BE2C (cell line): ENCODE measurements at regions not wholly inside any gene's neighbourhood (a gene's known extent, or its start where the extent isn't known, plus 50 kb on each side); places are given as distances from the start of the nearest gene placed in this dataset.

Experiments
- DNase-seq: peaks from one replicate; pipeline ENCODE4 v3.0.0-alpha.2; 2020
- H3K27me3 ChIP-seq: fragments of 250-450 bp; sonication (Bioruptor Pico); 2 replicates; pipeline ENCODE4 v1.5.1; 2020; ENCODE audit warnings: mild to moderate bottlenecking
- H3K36me3 ChIP-seq: fragments of 250-450 bp; sonication (Bioruptor Pico); 2 replicates; pipeline ENCODE4 v1.5.1; 2020; ENCODE audit warnings: mild to moderate bottlenecking
- H3K4me1 ChIP-seq: fragments of 250-450 bp; sonication (Bioruptor Pico); 2 replicates; pipeline ENCODE4 v1.5.1; 2020
- H3K4me3 ChIP-seq: 2 replicates; pipeline ENCODE4 v1.5.1; 2011; ENCODE audit warnings: low read depth, low read length
- H3K9me3 ChIP-seq: fragments of 250-450 bp; sonication (Bioruptor Pico); 2 replicates; pipeline ENCODE4 v1.5.1; 2020
- TF ChIP-seq, protein P1 (sequence below): IDR thresholded peaks from 2 replicates; pipeline ENCODE4 v1.5.1; 2012; ENCODE audit warnings: mild to moderate bottlenecking, low read depth, low read length

DNA sequence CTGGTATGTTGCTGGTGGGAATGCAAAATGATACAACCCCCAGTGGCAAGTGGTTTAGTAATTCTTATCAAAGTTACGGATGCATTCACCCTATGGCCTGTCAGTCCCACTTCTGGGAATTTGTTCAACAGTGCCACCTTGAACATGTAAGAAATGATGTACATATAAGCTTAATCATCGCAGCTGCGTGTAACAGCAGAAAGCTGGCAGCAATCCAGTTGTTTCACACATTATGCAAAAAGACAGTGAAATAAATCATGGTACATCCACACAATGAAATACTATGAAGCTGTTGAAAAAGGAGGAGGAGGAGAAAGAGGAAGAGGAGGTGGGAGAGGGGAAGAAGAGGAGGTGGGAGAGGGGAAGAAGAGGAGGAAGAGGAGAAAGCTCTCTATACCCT is 76.2 kb upstream of the MYL10 start:
- DNase-seq: no peak
- Histone ChIP-seq H3K9me3 (no peaks in the 10 kb centered on the region), H3K4me1 (no peaks in the 10 kb centered on the region), H3K36me3 (no peaks in the 10 kb centered on the region), H3K27me3 (no peaks in the 10 kb centered on the region), H3K4me3 (no peak overlapping the region)
- TF ChIP-seq, protein P1, sequence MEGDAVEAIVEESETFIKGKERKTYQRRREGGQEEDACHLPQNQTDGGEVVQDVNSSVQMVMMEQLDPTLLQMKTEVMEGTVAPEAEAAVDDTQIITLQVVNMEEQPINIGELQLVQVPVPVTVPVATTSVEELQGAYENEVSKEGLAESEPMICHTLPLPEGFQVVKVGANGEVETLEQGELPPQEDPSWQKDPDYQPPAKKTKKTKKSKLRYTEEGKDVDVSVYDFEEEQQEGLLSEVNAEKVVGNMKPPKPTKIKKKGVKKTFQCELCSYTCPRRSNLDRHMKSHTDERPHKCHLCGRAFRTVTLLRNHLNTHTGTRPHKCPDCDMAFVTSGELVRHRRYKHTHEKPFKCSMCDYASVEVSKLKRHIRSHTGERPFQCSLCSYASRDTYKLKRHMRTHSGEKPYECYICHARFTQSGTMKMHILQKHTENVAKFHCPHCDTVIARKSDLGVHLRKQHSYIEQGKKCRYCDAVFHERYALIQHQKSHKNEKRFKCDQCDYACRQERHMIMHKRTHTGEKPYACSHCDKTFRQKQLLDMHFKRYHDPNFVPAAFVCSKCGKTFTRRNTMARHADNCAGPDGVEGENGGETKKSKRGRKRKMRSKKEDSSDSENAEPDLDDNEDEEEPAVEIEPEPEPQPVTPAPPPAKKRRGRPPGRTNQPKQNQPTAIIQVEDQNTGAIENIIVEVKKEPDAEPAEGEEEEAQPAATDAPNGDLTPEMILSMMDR: no peak

- no peaks in the 10 kb centered on the region for H3K4me1 ChIP-seq
- no peak overlapping the region for H3K4me3 ChIP-seq
- no peaks in the 10 kb centered on the region for H3K9me3 ChIP-seq
- H3K36me3 ChIP-seq: no peaks in the 10 kb centered on the region
- H3K27me3 ChIP-seq: no peaks in the 10 kb centered on the region
- TF ChIP-seq, protein P1: no peak
- no peak for DNase-seq
These were observed 78.5 kb upstream of the MYL10 start for GRCh38 chr7:101707587-101707986.

- no peak for DNase-seq
- Histone ChIP-seq H3K4me1 (no peaks in the 10 kb centered on the region), H3K36me3 (no peaks in the 10 kb centered on the region), H3K9me3 (no peaks in the 10 kb centered on the region), H3K4me3 (no peak overlapping the region), H3K27me3 (no peaks in the 10 kb centered on the region)
- TF ChIP-seq, protein P1: no peak
These were observed 79.1 kb upstream of the MYL10 start for GRCh38 chr7:101708223-101708622.

GRCh38 chr7:101712652-101713051 is 83.6 kb upstream of the MYL10 start:
- H3K4me1 ChIP-seq: no peaks in the 10 kb centered on the region

GRCh38 chr7:101714097-101714496 is 85.0 kb upstream of the MYL10 start:
- H3K36me3 ChIP-seq: no peaks in the 10 kb centered on the region
- TF ChIP-seq, protein P1: no peak
- H3K4me1 ChIP-seq: no peaks in the 10 kb centered on the region
- no peaks in the 10 kb centered on the region for H3K9me3 ChIP-seq
- no peaks in the 10 kb centered on the region for H3K27me3 ChIP-seq
- no peak for DNase-seq
- no peak overlapping the region for H3K4me3 ChIP-seq

More at GRCh38 chr7:101712652-101713051, 83.6 kb upstream of the MYL10 start:
- Histone ChIP-seq H3K36me3 (no peaks in the 10 kb centered on the region), H3K27me3 (no peaks in the 10 kb centered on the region), H3K4me3 (no peak overlapping the region), H3K9me3 (no peaks in the 10 kb centered on the region)
- TF ChIP-seq, protein P1: no peak
- no peak for DNase-seq

DNA sequence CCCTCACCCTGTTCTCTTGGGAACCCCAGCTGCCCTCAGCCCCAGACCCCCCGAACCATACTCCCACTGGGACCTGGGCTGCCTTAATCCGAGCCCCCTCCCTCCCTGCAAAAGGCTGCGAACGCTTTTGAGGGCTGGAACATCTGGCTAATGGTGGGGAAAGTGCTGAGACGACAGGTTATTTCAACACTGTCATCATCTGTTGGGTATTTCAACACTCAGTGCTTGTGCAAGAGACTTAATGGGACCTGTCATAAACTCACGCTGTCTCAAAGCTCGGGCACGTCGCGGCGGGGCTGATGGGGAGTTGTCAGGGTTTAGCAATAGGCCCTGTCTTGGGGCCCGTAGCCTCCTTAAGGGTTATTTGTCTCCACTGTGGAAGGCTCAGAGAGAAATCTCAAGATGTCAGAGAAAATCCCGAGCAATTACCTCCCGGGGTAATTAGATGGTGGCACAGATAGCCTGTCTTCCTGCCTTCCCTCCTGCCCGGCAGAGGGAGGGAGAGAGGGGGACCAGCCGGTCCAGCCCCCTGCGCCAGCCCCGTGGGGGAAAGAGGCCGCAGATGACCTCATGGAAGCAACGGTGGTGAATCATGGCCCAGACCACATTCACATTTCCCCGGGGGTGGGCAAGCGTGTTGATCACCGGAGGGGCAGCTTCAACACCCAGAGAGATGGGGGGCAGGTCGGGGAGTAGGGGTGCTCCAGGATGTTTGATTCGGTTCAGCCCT is 88.7 kb upstream of the MYL10 start:
- no peaks in the 10 kb centered on the region for H3K36me3 ChIP-seq
- no peaks in the 10 kb centered on the region for H3K4me1 ChIP-seq
- H3K9me3 ChIP-seq: no peaks in the 10 kb centered on the region
- no peak overlapping the region for H3K4me3 ChIP-seq
- TF ChIP-seq, protein P1: no peak
- no peak for DNase-seq
- H3K27me3 ChIP-seq: no peaks in the 10 kb centered on the region
